ENCODE measurements at regions not wholly inside any gene's neighbourhood (a gene's known extent, or its start where the extent isn't known, plus 50 kb on each side); places are given as distances from the start of the nearest gene placed in this dataset.

- no peak for TF ChIP-seq EP300 (IDR thresholded peaks at IDR 0.05; ENCODE audit: borderline replicate concordance)
- no peak for TF ChIP-seq REST (IDR thresholded peaks at IDR 0.05; ENCODE audit: low read depth)
- TF ChIP-seq TAF1 (IDR thresholded peaks at IDR 0.05; ENCODE audit: low read depth): no peak
- TF ChIP-seq NFIC (IDR thresholded peaks at IDR 0.05): no peak
- no peak for TF ChIP-seq EGR1 (IDR thresholded peaks at IDR 0.05)
- TF ChIP-seq TCF12 (IDR thresholded peaks at IDR 0.05; ENCODE audit: low read depth): no peak
- no peak for TF ChIP-seq CREB1 (IDR thresholded peaks at IDR 0.05; ENCODE audit: low read depth)
- TF ChIP-seq TEAD4 (IDR thresholded peaks at IDR 0.05): no peak
- TF ChIP-seq CEBPB (IDR thresholded peaks at IDR 0.05): no peak
- no peak for TF ChIP-seq USF1 (IDR thresholded peaks at IDR 0.05)
- no peak for TF ChIP-seq RAD21 (IDR thresholded peaks at IDR 0.05; ENCODE audit: low read depth)
- TF ChIP-seq FOXM1 (IDR thresholded peaks at IDR 0.05; ENCODE audit: borderline replicate concordance, low read depth): no peak
- no peak for TF ChIP-seq MAX (IDR thresholded peaks at IDR 0.05)
- TF ChIP-seq YY1 (IDR thresholded peaks at IDR 0.05; ENCODE audit: low read depth): no peak
These were observed 69.6 kb downstream of the MDH1 start for GRCh38 chr2:63658176-63658968.

All from Ishikawa (cell line).